H9 (cell line): ENCODE measurements at regions not wholly inside any gene's neighbourhood (a gene's known extent, or its start where the extent isn't known, plus 50 kb on each side); places are given as distances from the start of the nearest gene placed in this dataset.

ENCODE experiments used
- DNase-seq: peaks from one replicate; pipeline ENCODE4 v3.0.0-alpha.2; 2017
- H2AFZ ChIP-seq: one replicate; pipeline ENCODE4 v1.6.1; 2013; ENCODE audit warnings: mild to moderate bottlenecking, low read length, control low read depth, moderate library complexity
- H2AK5ac ChIP-seq: 2 replicates; pipeline ENCODE4 v1.6.1; 2013; ENCODE audit warnings: low read length, control low read depth, mixed read lengths; ENCODE audit not compliant: insufficient read length
- H2BK120ac ChIP-seq: one replicate; pipeline ENCODE4 v1.6.1; 2013; ENCODE audit warnings: low read depth, mild to moderate bottlenecking, low read length, control low read depth, inconsistent platforms; ENCODE audit not compliant: poor library complexity, severe bottlenecking
- H2BK12ac ChIP-seq: 2 replicates; pipeline ENCODE4 v1.6.1; 2013; ENCODE audit warnings: low read length, control low read depth, mixed read lengths, low read depth; ENCODE audit not compliant: insufficient read length
- H2BK15ac ChIP-seq: 2 replicates; pipeline ENCODE4 v1.6.1; 2013; ENCODE audit warnings: low read depth, low read length, control low read depth
- H2BK20ac ChIP-seq: one replicate; pipeline ENCODE4 v1.6.1; 2013; ENCODE audit warnings: low read depth, mild to moderate bottlenecking, low read length, control low read depth, inconsistent platforms; ENCODE audit not compliant: poor library complexity, severe bottlenecking
- H2BK5ac ChIP-seq: 2 replicates; pipeline ENCODE4 v1.6.1; 2013; ENCODE audit warnings: low read length, control low read depth, mixed read lengths; ENCODE audit not compliant: insufficient read length
- H3K14ac ChIP-seq: 2 replicates; pipeline ENCODE4 v1.6.1; 2013; ENCODE audit warnings: low read length, control low read depth; ENCODE audit not compliant: insufficient read depth
- H3K18ac ChIP-seq: 2 replicates; pipeline ENCODE4 v1.6.1; 2013; ENCODE audit warnings: low read depth, mild to moderate bottlenecking, mixed read lengths, low read length, control low read depth; ENCODE audit not compliant: insufficient read length
- H3K23ac ChIP-seq: 2 replicates; pipeline ENCODE4 v1.6.1; 2013; ENCODE audit warnings: low read length, control low read depth, mixed read lengths, low read depth; ENCODE audit not compliant: insufficient read length
- H3K23me2 ChIP-seq: 2 replicates; pipeline ENCODE4 v1.6.1; 2013; ENCODE audit warnings: low read depth, mild to moderate bottlenecking, mixed read lengths, low read length, control low read depth; ENCODE audit not compliant: insufficient read length, poor library complexity, severe bottlenecking
- H3K27ac ChIP-seq: 2 replicates; pipeline ENCODE4 v1.5.1; 2013; ENCODE audit warnings: low read length, control low read depth, mixed read lengths, low read depth; ENCODE audit not compliant: insufficient read length
- H3K27me3 ChIP-seq: 2 replicates; pipeline ENCODE4 v1.6.1; 2013; ENCODE audit warnings: low read length, control low read depth, inconsistent platforms; ENCODE audit not compliant: insufficient read depth
- H3K4ac ChIP-seq: 2 replicates; pipeline ENCODE4 v1.6.1; 2013; ENCODE audit warnings: low read depth, mild to moderate bottlenecking, control low read depth, inconsistent platforms, low read length, moderate library complexity
- H3K4me1 ChIP-seq: 2 replicates; pipeline ENCODE4 v1.6.1; 2013; ENCODE audit warnings: low read length, control low read depth, inconsistent platforms; ENCODE audit not compliant: insufficient read depth
- H3K4me2 ChIP-seq: 2 replicates; pipeline ENCODE4 v1.6.1; 2013; ENCODE audit warnings: low read length, control low read depth, mixed read lengths; ENCODE audit not compliant: insufficient read length, insufficient read depth
- H3K56ac ChIP-seq: 2 replicates; pipeline ENCODE4 v1.6.1; 2013; ENCODE audit warnings: low read depth, mild to moderate bottlenecking, mixed read lengths, low read length, control low read depth; ENCODE audit not compliant: insufficient read length
- H3K79me1 ChIP-seq: 2 replicates; pipeline ENCODE4 v1.6.1; 2013; ENCODE audit warnings: low read depth, mild to moderate bottlenecking, moderate library complexity, low read length, control low read depth, inconsistent platforms; ENCODE audit not compliant: insufficient read depth, poor library complexity, severe bottlenecking
- H3K79me2 ChIP-seq: 2 replicates; pipeline ENCODE4 v1.6.1; 2013; ENCODE audit warnings: low read length, control low read depth, inconsistent platforms; ENCODE audit not compliant: insufficient read depth
- H3K9ac ChIP-seq: 2 replicates; pipeline ENCODE4 v1.6.1; 2013; ENCODE audit warnings: low read length, control low read depth, mixed read lengths; ENCODE audit not compliant: insufficient read length; ENCODE audit errors: extremely low read depth
- H3K9me3 ChIP-seq: one replicate; pipeline ENCODE4 v1.6.1; 2013; ENCODE audit warnings: low read depth, low read length, inconsistent platforms; ENCODE audit not compliant: control insufficient read depth
- H3T11ph ChIP-seq: one replicate; pipeline ENCODE4 v1.6.1; 2013; ENCODE audit warnings: mild to moderate bottlenecking, low read length, control low read depth, inconsistent platforms
- H4K20me1 ChIP-seq: one replicate; pipeline ENCODE4 v1.6.1; 2013; ENCODE audit not compliant: control insufficient read depth, insufficient read length, insufficient read depth
- H4K5ac ChIP-seq: 2 replicates; pipeline ENCODE4 v1.6.1; 2013; ENCODE audit warnings: low read depth, mild to moderate bottlenecking, mixed read lengths, low read length, control low read depth; ENCODE audit not compliant: insufficient read length
- H4K8ac ChIP-seq: replicated peaks from 2 replicates; pipeline ENCODE4 v1.6.1; 2013; ENCODE audit warnings: low read length, control low read depth, mixed read lengths, low read depth; ENCODE audit not compliant: insufficient read length
- H4K91ac ChIP-seq: 2 replicates; pipeline ENCODE4 v1.6.1; 2013; ENCODE audit warnings: low read depth, mild to moderate bottlenecking, moderate library complexity, mixed read lengths, low read length, control low read depth; ENCODE audit not compliant: insufficient read length
- H3K27ac Mint-ChIP-seq, 3 experiments: 2 replicates in 2 of 3; 3 replicates in 1 of 3; pipeline ENCODE4 v1.8.0; 2020 to 2021; ENCODE audit warnings: mixed read lengths in 3 of 3, mild to moderate bottlenecking in 1 of 3, moderate library complexity in 1 of 3
- H3K27me3 Mint-ChIP-seq: 2 replicates; pipeline ENCODE4 v1.8.0; 2021; ENCODE audit warnings: low read depth, mild to moderate bottlenecking, moderate library complexity, mixed read lengths
- H3K36me3 Mint-ChIP-seq, 3 experiments: 2 replicates in 2 of 3; 3 replicates in 1 of 3; pipeline ENCODE4 v1.8.0; 2020 to 2021; ENCODE audit warnings: low read depth in 3 of 3, mixed read lengths in 3 of 3; ENCODE audit not compliant: insufficient read depth in 1 of 3
- H3K4me1 Mint-ChIP-seq, 2 experiments: 2 replicates each; pipeline ENCODE4 v1.8.0; 2020; ENCODE audit warnings: mixed read lengths in 2 of 2
- H3K4me3 Mint-ChIP-seq, 2 experiments: 2 replicates in 1 of 2; 3 replicates in 1 of 2; pipeline ENCODE4 v1.8.0; 2020 to 2021; ENCODE audit warnings: mild to moderate bottlenecking in 2 of 2, mixed read lengths in 2 of 2, moderate library complexity in 1 of 2
- H3K9me3 Mint-ChIP-seq, 2 experiments: 2 replicates in 1 of 2; 3 replicates in 1 of 2; pipeline ENCODE4 v1.8.0; 2020; ENCODE audit warnings: mild to moderate bottlenecking in 2 of 2, mixed read lengths in 2 of 2, moderate library complexity in 1 of 2
- CTCF ChIP-seq: fragments of 200-600 bp; sonication (generic); conservative IDR thresholded peaks from 3 replicates; pipeline ENCODE4 v1.8.0; 2021; ENCODE audit warnings: antibody characterized with exemption, mild to moderate bottlenecking
- WGBS: extraction: QIAGEN DNeasy Blood & Tissue Kit; methylation state at CpG from one replicate; pipeline ENCODE4 v1.1.7; 2013; ENCODE audit warnings: missing lambda C conversion rate, low lambda C conversion rate, mixed read lengths; ENCODE audit not compliant: insufficient read length; ENCODE audit errors: extremely low coverage; 5-methylcytosine and 5-hydroxymethylcytosine counted together

GRCh38 chrX:47723689-47724088, 64.7 kb upstream of the UXT start:
- Histone ChIP-seq H2AK5ac (no peak overlapping the region), H2AFZ (no peak overlapping the region), H3K23me2 (peaks cover 4% of the 10 kb centered on the region), H2BK120ac (no peak overlapping the region), H3K23ac (no peak overlapping the region), H3K27me3 (no peaks in the 10 kb centered on the region), H2BK12ac (no peak overlapping the region), H4K20me1 (no peaks in the 10 kb centered on the region), H3K9ac (no peak overlapping the region), H4K91ac (no peak overlapping the region), H3K56ac (no peak overlapping the region), H3K4ac (no peak overlapping the region), H3T11ph (no peak overlapping the region), H3K14ac (no peak overlapping the region), H3K4me2 (no peak overlapping the region), H2BK5ac (no peak overlapping the region), H3K4me1 (no peaks in the 10 kb centered on the region), H3K18ac (no peak overlapping the region), H3K9me3 (peaks cover 46% of the 10 kb centered on the region), H2BK20ac (no peak overlapping the region), H4K8ac (no peak overlapping the region), H3K79me1 (no peaks in the 10 kb centered on the region), H2BK15ac (no peak overlapping the region), H3K79me2 (no peaks in the 10 kb centered on the region), H3K27ac (no peak overlapping the region), H4K5ac (no peak overlapping the region)
- no peak overlapping the region for H3K27ac Mint-ChIP-seq
- TF ChIP-seq CTCF: peak; percentile 57
- H3K4me1 Mint-ChIP-seq: no peaks in the 10 kb centered on the region
- no peak overlapping the region for H3K4me3 Mint-ChIP-seq
- peak; percentile 54 for DNase-seq
- peaks cover 78 to 81% of the 10 kb centered on the region in 2 experiments for H3K9me3 Mint-ChIP-seq
- H3K27me3 Mint-ChIP-seq: peaks cover 8% of the 10 kb centered on the region
- WGBS: no CpG with 5 or more reads among the region's 9 CpGs
- H3K36me3 Mint-ChIP-seq: peaks cover 0 to 9% (median 0%) of the 10 kb centered on the region in 3 experiments; a peak in 5 of 7 replicates
